Peyer's patch (tissue), 4 donors: ENCODE measurements at regions not wholly inside any gene's neighbourhood (a gene's known extent, or its start where the extent isn't known, plus 50 kb on each side); places are given as distances from the start of the nearest gene placed in this dataset.

Source experiments
- DNase-seq, 3 donors: peaks; one replicate each; pipeline ENCODE4 v3.0.0-alpha.2; 2017 to 2019
- H3K27ac ChIP-seq, 4 donors: fragments of 200-600 bp; sonication (generic); one replicate each; pipeline ENCODE4 v1.5.1; 2016 to 2019
- H3K27me3 ChIP-seq, 2 donors: fragments of 200-600 bp; sonication (generic); one replicate each; pipeline ENCODE4 v1.5.1; 2019
- H3K36me3 ChIP-seq, 3 donors: fragments of 200-600 bp; sonication (generic); one replicate each; pipeline ENCODE4 v1.5.1; 2016 to 2019
- H3K4me1 ChIP-seq, 4 donors: fragments of 200-600 bp; sonication (generic); one replicate each; pipeline ENCODE4 v1.5.1; 2016 to 2019
- H3K4me3 ChIP-seq, 4 donors: fragments of 200-600 bp; sonication (generic); 1 replicate in 3 of 4; 2 replicates in 1 of 4; pipeline ENCODE4 v1.5.1; 2016 to 2019; ENCODE audit warnings: mild to moderate bottlenecking in 1 of 4
- H3K9me3 ChIP-seq, 4 donors: fragments of 200-600 bp; sonication (generic); one replicate each; pipeline ENCODE4 v1.5.1; 2016 to 2019; ENCODE audit warnings: mild to moderate bottlenecking in 1 of 4
- CTCF ChIP-seq, 6 experiments: fragments of 450-650 bp in 4 of 6; fragments of 200-600 bp in 2 of 6; sonication (generic) in 1 of 6; IDR thresholded peaks; one replicate each; pipeline ENCODE4 v1.5.1; 2017 to 2019; ENCODE audit warnings: antibody characterized with exemption in 6 of 6, mild to moderate bottlenecking in 3 of 6, moderate library complexity in 1 of 6
- POLR2A ChIP-seq, 2 donors: fragments of 450-650 bp; IDR thresholded peaks; one replicate each; pipeline ENCODE4 v1.5.1; 2017; ENCODE audit warnings: antibody characterized with exemption in 2 of 2, mild to moderate bottlenecking in 2 of 2, moderate library complexity in 2 of 2

GRCh38 chr11:127225619-127226018 lies 225.0 kb upstream of the KIRREL3 start:
- no peaks in the 10 kb centered on the region for H3K4me1 ChIP-seq
- no peak overlapping the region for H3K4me3 ChIP-seq
- TF ChIP-seq POLR2A (IDR thresholded peaks at IDR 0.05) (no peak), CTCF (IDR thresholded peaks at IDR 0.05) (no peak)
- no peaks in the 10 kb centered on the region for H3K9me3 ChIP-seq
- no peak overlapping the region for H3K27ac ChIP-seq
- no peak for DNase-seq
- no peaks in the 10 kb centered on the region for H3K27me3 ChIP-seq
- H3K36me3 ChIP-seq = no peaks in the 10 kb centered on the region

- no peak overlapping the region for H3K27ac ChIP-seq
- H3K27me3 ChIP-seq = no peaks in the 10 kb centered on the region
- H3K9me3 ChIP-seq = no peaks in the 10 kb centered on the region
- no peaks in the 10 kb centered on the region for H3K36me3 ChIP-seq
- no peak for TF ChIP-seq POLR2A (IDR thresholded peaks at IDR 0.05)
- TF ChIP-seq CTCF (IDR thresholded peaks at IDR 0.05) = no peak
- DNase-seq = no peak
- no peaks in the 10 kb centered on the region for H3K4me1 ChIP-seq
- no peak overlapping the region for H3K4me3 ChIP-seq
Observed at GRCh38 chr11:127224276-127224675, 223.7 kb upstream of the KIRREL3 start.

GRCh38 chr11:127223633-127224032 lies 223.1 kb upstream of the KIRREL3 start:
- Histone ChIP-seq H3K9me3 (no peaks in the 10 kb centered on the region), H3K4me1 (no peaks in the 10 kb centered on the region), H3K27me3 (no peaks in the 10 kb centered on the region), H3K36me3 (no peaks in the 10 kb centered on the region), H3K4me3 (no peak overlapping the region), H3K27ac (no peak overlapping the region)
- no peak for DNase-seq
- TF ChIP-seq POLR2A (IDR thresholded peaks at IDR 0.05) (no peak), CTCF (IDR thresholded peaks at IDR 0.05) (no peak)

GRCh38 chr11:127223026-127223425 lies 222.5 kb upstream of the KIRREL3 start:
- no peak overlapping the region for H3K4me3 ChIP-seq
- no peak for DNase-seq
- H3K27ac ChIP-seq = no peak overlapping the region
- H3K27me3 ChIP-seq = no peaks in the 10 kb centered on the region
- no peaks in the 10 kb centered on the region for H3K36me3 ChIP-seq
- TF ChIP-seq CTCF (IDR thresholded peaks at IDR 0.05) (no peak), POLR2A (IDR thresholded peaks at IDR 0.05) (no peak)
- H3K4me1 ChIP-seq = no peaks in the 10 kb centered on the region
- H3K9me3 ChIP-seq = no peaks in the 10 kb centered on the region

GRCh38 chr11:127219704-127220103 lies 219.1 kb upstream of the KIRREL3 start:
- Histone ChIP-seq H3K27me3 (no peaks in the 10 kb centered on the region), H3K4me3 (no peak overlapping the region), H3K36me3 (no peaks in the 10 kb centered on the region), H3K27ac (no peak overlapping the region), H3K4me1 (no peaks in the 10 kb centered on the region), H3K9me3 (no peaks in the 10 kb centered on the region)
- no peak for DNase-seq
- TF ChIP-seq POLR2A (IDR thresholded peaks at IDR 0.05) (no peak), CTCF (IDR thresholded peaks at IDR 0.05) (no peak)

GRCh38 chr11:127218275-127218608 lies 217.7 kb upstream of the KIRREL3 start:
- no peaks in the 10 kb centered on the region for H3K27me3 ChIP-seq
- DNase-seq = no peak
- no peak overlapping the region for H3K27ac ChIP-seq
- no peak overlapping the region for H3K4me3 ChIP-seq
- TF ChIP-seq CTCF (IDR thresholded peaks at IDR 0.05) = no peak
- TF ChIP-seq POLR2A (IDR thresholded peaks at IDR 0.05) = no peak
- no peaks in the 10 kb centered on the region for H3K9me3 ChIP-seq
- H3K36me3 ChIP-seq = no peaks in the 10 kb centered on the region
- no peaks in the 10 kb centered on the region for H3K4me1 ChIP-seq
